ENCODE measurements at regions not wholly inside any gene's neighbourhood (a gene's known extent, or its start where the extent isn't known, plus 50 kb on each side); places are given as distances from the start of the nearest gene placed in this dataset.
"Not testable (repeated sequence)": the region's sequence is repeated elsewhere in the genome, so short reads cannot be mapped to it uniquely, and the experiment has no call there.

DNA sequence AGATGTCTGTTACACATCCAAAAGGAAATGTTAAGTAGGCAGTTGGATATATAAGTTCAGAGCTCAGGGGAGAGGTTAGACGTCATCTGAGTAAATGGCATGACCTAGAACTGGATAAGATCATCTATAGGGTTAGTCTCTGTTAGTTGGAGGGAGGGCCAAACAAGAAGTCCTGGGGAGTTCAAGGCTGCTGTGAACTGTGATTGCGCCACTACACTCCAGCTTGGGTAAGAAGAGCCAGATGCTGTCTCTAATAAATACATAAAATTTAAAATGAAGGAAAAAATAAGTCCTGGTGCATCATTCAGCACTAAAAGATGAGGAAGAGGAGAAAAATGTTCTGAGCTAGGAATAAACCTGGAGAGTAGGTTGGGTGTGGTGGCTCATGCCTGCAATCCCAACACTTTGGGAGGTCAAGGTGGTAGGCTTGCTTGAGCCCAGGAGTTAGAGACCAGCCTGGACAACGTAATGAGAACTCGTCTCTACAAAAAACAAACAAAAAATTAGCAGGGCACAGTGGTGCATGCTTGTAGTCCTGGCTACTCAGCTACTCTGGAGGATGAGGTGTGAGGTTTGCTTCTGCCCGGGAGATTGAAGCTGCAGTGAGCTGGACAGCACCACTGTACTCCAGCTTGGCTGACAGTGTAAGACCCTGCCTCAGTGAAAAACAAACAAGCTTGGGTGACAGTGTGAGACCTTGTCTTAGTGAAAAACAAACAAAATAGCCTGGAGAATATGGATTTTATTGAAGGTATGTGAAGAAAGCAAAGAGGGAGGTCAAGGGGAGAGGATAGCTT, 123.6 kb downstream of the ACTBL2 start:
- Histone ChIP-seq H2AFZ (ENCODE audit: insufficient read depth, low read depth, low read length, poor library complexity, severe bottlenecking) (no peak overlapping the region), H3K4me3 (replicated peaks in 1 of 3; ENCODE audit: low read depth in 2 of 3, low read length in 3 of 3) (no peak overlapping the region), H3K36me3 (replicated peaks in 1 of 2; ENCODE audit: control insufficient read depth in 1 of 2, insufficient read depth in 2 of 2, low read length in 2 of 2) (no peaks in the 10 kb centered on the region), H3K79me2 (ENCODE audit: insufficient read depth, low read length) (no peaks in the 10 kb centered on the region), H4K20me1 (ENCODE audit: insufficient read depth, low read length) (no peaks in the 10 kb centered on the region), H3K9me3 (replicated peaks in 1 of 2; ENCODE audit: control insufficient read depth in 1 of 2, insufficient read depth in 1 of 2, low read length in 2 of 2) (no peaks in the 10 kb centered on the region), H3K4me1 (ENCODE audit: control insufficient read depth in 1 of 2, insufficient read depth in 2 of 2, low read length in 2 of 2) (no peaks in the 10 kb centered on the region), H3K27me3 (ENCODE audit: control insufficient read depth in 2 of 2, insufficient read depth in 2 of 2, low read length in 2 of 2) (no peaks in the 10 kb centered on the region), H3K27ac (ENCODE audit: low read depth in 1 of 2, low read length in 2 of 2) (no peak overlapping the region), H3K9ac (ENCODE audit: insufficient read depth, low read length, poor library complexity, severe bottlenecking) (no peak overlapping the region), H3K4me2 (replicated peaks; ENCODE audit: extremely low read depth, low read length, poor library complexity, severe bottlenecking) (no peak overlapping the region)
- TF ChIP-seq, protein P1, sequence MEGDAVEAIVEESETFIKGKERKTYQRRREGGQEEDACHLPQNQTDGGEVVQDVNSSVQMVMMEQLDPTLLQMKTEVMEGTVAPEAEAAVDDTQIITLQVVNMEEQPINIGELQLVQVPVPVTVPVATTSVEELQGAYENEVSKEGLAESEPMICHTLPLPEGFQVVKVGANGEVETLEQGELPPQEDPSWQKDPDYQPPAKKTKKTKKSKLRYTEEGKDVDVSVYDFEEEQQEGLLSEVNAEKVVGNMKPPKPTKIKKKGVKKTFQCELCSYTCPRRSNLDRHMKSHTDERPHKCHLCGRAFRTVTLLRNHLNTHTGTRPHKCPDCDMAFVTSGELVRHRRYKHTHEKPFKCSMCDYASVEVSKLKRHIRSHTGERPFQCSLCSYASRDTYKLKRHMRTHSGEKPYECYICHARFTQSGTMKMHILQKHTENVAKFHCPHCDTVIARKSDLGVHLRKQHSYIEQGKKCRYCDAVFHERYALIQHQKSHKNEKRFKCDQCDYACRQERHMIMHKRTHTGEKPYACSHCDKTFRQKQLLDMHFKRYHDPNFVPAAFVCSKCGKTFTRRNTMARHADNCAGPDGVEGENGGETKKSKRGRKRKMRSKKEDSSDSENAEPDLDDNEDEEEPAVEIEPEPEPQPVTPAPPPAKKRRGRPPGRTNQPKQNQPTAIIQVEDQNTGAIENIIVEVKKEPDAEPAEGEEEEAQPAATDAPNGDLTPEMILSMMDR (IDR thresholded peaks at IDR 0.05), result no peak
- no peak overlapping the region for H3K27ac Mint-ChIP-seq
- H3K4me3 Mint-ChIP-seq, result no peak overlapping the region
- H3K9me3 Mint-ChIP-seq, result peaks cover 0 to 4% (median 0%) of the 10 kb centered on the region in 7 donors
- peaks cover 0 to 3% (median 0%) of the 10 kb centered on the region in 3 donors for H3K27me3 Mint-ChIP-seq (ENCODE audit: low read depth in 3 of 3)
- intact Hi-C loops (cut with micrococcal nuclease), result no loop called here
- DNase-seq, result no peak
- H3K4me1 Mint-ChIP-seq, result no peaks in the 10 kb centered on the region
- H3K36me3 Mint-ChIP-seq, result no peaks in the 10 kb centered on the region
- 88% methylated on average over 1 of the region's 5 CpGs for WGBS (ENCODE audit: insufficient coverage)

DNA sequence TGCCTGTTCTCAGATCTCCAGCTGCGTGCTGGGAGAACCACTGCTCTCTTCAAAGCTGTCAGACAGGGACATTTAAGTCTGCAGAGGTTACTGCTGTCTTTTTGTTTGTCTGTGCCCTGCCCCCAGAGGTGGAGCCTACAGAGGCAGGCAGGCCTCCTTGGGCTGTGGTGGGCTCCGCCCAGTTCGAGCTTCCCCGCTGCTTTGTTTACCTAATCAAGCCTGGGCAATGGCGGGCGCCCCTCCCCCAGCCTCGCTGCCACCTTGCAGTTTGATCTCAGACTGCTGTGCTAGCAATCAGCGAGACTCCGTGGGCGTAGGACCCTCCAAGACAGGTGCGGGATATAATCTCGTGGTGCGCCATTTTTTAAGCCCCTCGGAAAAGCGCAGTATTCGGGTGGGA, 125.8 kb downstream of the ACTBL2 start:
- H3K36me3 ChIP-seq (replicated peaks in 1 of 2; ENCODE audit: control insufficient read depth in 1 of 2, insufficient read depth in 2 of 2, low read length in 2 of 2); H3K36me3 Mint-ChIP-seq; H4K20me1 ChIP-seq (ENCODE audit: insufficient read depth, low read length); H3K27ac ChIP-seq (ENCODE audit: low read depth in 1 of 2, low read length in 2 of 2); H3K27ac Mint-ChIP-seq; H3K9ac ChIP-seq (ENCODE audit: insufficient read depth, low read length, poor library complexity, severe bottlenecking); DNase-seq; intact Hi-C loops (cut with micrococcal nuclease); H3K27me3 Mint-ChIP-seq (ENCODE audit: low read depth in 3 of 3); H3K4me1 ChIP-seq (ENCODE audit: control insufficient read depth in 1 of 2, insufficient read depth in 2 of 2, low read length in 2 of 2); H3K79me2 ChIP-seq (ENCODE audit: insufficient read depth, low read length); H3K9me3 ChIP-seq (replicated peaks in 1 of 2; ENCODE audit: control insufficient read depth in 1 of 2, insufficient read depth in 1 of 2, low read length in 2 of 2); H2AFZ ChIP-seq (ENCODE audit: insufficient read depth, low read depth, low read length, poor library complexity, severe bottlenecking); H3K4me2 ChIP-seq (replicated peaks; ENCODE audit: extremely low read depth, low read length, poor library complexity, severe bottlenecking); H3K4me1 Mint-ChIP-seq; H3K4me3 Mint-ChIP-seq; H3K9me3 Mint-ChIP-seq; H3K27me3 ChIP-seq (ENCODE audit: control insufficient read depth in 2 of 2, insufficient read depth in 2 of 2, low read length in 2 of 2); H3K4me3 ChIP-seq (replicated peaks in 1 of 3; ENCODE audit: low read depth in 2 of 3, low read length in 3 of 3): not testable (repeated sequence)
- no CpG with 5 or more reads among the region's 16 CpGs for WGBS (ENCODE audit: insufficient coverage)
